HG03469 (cell line): ENCODE measurements at regions not wholly inside any gene's neighbourhood (a gene's known extent, or its start where the extent isn't known, plus 50 kb on each side); places are given as distances from the start of the nearest gene placed in this dataset.
"Not testable (repeated sequence)": the region's sequence is repeated elsewhere in the genome, so short reads cannot be mapped to it uniquely, and the experiment has no call there.

Experiments
- ATAC-seq: cut with Tn5 transposase; IDR thresholded peaks from one replicate; pipeline ENCODE4 v1.9.1; 2021; ENCODE audit warnings: mild to moderate bottlenecking, moderate library complexity, moderate number of reproducible peaks; ENCODE audit not compliant: unreplicated experiment

- ATAC-seq, result no peak
Measured at GRCh38 chr15:39503526-39503925, 77.4 kb upstream of the THBS1 start.

- ATAC-seq, result no peak
Measured at GRCh38 chr15:39504808-39505207, 76.1 kb upstream of the THBS1 start.

- ATAC-seq, result no peak
Measured at GRCh38 chr15:39506146-39506545, 74.7 kb upstream of the THBS1 start.

- ATAC-seq, result no peak
Measured at GRCh38 chr15:39508536-39508935, 72.3 kb upstream of the THBS1 start.

- no peak for ATAC-seq
Measured at GRCh38 chr15:39510001-39510701, 70.7 kb upstream of the THBS1 start.

- ATAC-seq, result no peak
Measured at GRCh38 chr15:39511000-39511915, 69.6 kb upstream of the THBS1 start.

- no peak for ATAC-seq
Measured at GRCh38 chr15:39511916-39512260, 69.0 kb upstream of the THBS1 start.

- no peak for ATAC-seq
Measured at GRCh38 chr15:39512643-39513042, 68.2 kb upstream of the THBS1 start.

- ATAC-seq, result no peak
Measured at GRCh38 chr15:39513936-39514335, 66.9 kb upstream of the THBS1 start.

GRCh38 chr15:39514933-39515332, 65.9 kb upstream of the THBS1 start:
- no peak for ATAC-seq

GRCh38 chr15:39515765-39516164, 65.1 kb upstream of the THBS1 start:
- no peak for ATAC-seq

GRCh38 chr15:39517122-39517855, 63.6 kb upstream of the THBS1 start:
- no peak for ATAC-seq

GRCh38 chr15:39523968-39524367, 56.9 kb upstream of the THBS1 start:
- not testable (repeated sequence) for ATAC-seq

- no peak for ATAC-seq
Measured at GRCh38 chr15:39529457-39529856, 51.4 kb upstream of the THBS1 start.

- no peak for ATAC-seq
Measured at GRCh38 chr15:39530480-39531342, 50.2 kb upstream of the THBS1 start.
